Esophagus muscularis mucosa (tissue), 3 donors: ENCODE measurements at regions not wholly inside any gene's neighbourhood (a gene's known extent, or its start where the extent isn't known, plus 50 kb on each side); places are given as distances from the start of the nearest gene placed in this dataset.

Experiments
- EP300 ChIP-seq: sonication (generic); formaldehyde crosslinking; IDR thresholded peaks from one replicate; pipeline ENCODE4 v1.6.1; 2017; ENCODE audit warnings: antibody characterized with exemption
- TF ChIP-seq, protein P1 (sequence below), 3 experiments: fragments of 200-600 bp in 2 of 3; fragments of 450-650 bp in 1 of 3; sonication (generic) in 2 of 3; IDR thresholded peaks; one replicate each; pipeline ENCODE4 v1.5.1; 2017 to 2019; ENCODE audit warnings: antibody characterized with exemption in 3 of 3, mild to moderate bottlenecking in 2 of 3, moderate library complexity in 1 of 3

DNA sequence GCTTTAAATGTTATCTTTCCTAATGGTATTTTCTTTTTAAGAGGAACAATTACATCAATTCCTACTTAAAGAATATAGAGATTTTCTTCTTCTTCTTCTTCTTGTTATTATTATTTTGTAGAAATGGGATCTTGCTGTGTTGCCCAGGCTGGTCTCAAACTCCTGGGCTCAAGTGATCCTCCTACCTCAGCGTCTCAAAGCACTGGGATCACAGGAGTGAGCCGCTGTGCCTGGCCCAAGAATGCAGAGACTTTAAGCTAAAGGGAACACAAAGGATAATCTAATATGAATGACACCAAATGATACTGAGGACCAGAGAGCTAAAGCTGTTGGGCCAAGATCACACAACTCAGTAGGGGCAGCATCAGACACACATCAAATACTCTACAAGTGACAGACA lies 87.4 kb upstream of the FOXQ1 start:
- TF ChIP-seq EP300 = no peak
- TF ChIP-seq, protein P1, sequence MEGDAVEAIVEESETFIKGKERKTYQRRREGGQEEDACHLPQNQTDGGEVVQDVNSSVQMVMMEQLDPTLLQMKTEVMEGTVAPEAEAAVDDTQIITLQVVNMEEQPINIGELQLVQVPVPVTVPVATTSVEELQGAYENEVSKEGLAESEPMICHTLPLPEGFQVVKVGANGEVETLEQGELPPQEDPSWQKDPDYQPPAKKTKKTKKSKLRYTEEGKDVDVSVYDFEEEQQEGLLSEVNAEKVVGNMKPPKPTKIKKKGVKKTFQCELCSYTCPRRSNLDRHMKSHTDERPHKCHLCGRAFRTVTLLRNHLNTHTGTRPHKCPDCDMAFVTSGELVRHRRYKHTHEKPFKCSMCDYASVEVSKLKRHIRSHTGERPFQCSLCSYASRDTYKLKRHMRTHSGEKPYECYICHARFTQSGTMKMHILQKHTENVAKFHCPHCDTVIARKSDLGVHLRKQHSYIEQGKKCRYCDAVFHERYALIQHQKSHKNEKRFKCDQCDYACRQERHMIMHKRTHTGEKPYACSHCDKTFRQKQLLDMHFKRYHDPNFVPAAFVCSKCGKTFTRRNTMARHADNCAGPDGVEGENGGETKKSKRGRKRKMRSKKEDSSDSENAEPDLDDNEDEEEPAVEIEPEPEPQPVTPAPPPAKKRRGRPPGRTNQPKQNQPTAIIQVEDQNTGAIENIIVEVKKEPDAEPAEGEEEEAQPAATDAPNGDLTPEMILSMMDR (IDR thresholded peaks at IDR 0.05) = no peak
